AG04450 (cell line): ENCODE measurements at regions not wholly inside any gene's neighbourhood (a gene's known extent, or its start where the extent isn't known, plus 50 kb on each side); places are given as distances from the start of the nearest gene placed in this dataset.

Experiments
- CTCF ChIA-PET: fragments of 300-600, 350-600 bp; formaldehyde crosslinking; extraction: SDS; loops from one replicate; lab custom pipeline; 2022; ENCODE audit warnings: antibody characterized with exemption, inconsistent platforms; lab: Charles Lee
- POLR2A ChIA-PET: fragments of 350-600 bp; formaldehyde crosslinking; extraction: SDS; loops from one replicate; lab custom pipeline; 2021; ENCODE audit warnings: antibody characterized with exemption, inconsistent platforms; lab: Yijun Ruan, JAX
- DNase-seq: peaks from one replicate; pipeline ENCODE4 v3.0.0-alpha.2; 2011; ENCODE audit warnings: low read depth, low spot score
- H3K27ac ChIP-seq: one replicate; pipeline ENCODE4 v1.5.1; 2012; ENCODE audit warnings: low read depth, low read length, control low read depth
- H3K27me3 ChIP-seq: one replicate; pipeline ENCODE4 v1.6.0; 2012; ENCODE audit warnings: low read length; ENCODE audit not compliant: control insufficient read depth, insufficient read depth
- H3K4me3 ChIP-seq: 2 replicates; pipeline ENCODE4 v1.5.1; 2011; ENCODE audit warnings: mild to moderate bottlenecking, low read depth, low read length, control low read depth
- H3K9me3 ChIP-seq: 2 replicates; pipeline ENCODE4 v1.5.1; 2012; ENCODE audit warnings: low read length; ENCODE audit not compliant: control insufficient read depth, insufficient read depth
- TF ChIP-seq, protein P1 (sequence below): IDR thresholded peaks from 2 replicates; pipeline ENCODE4 v1.5.1; 2011; ENCODE audit warnings: low read depth, low read length, control low read depth, inconsistent platforms

GRCh38 chrX:113422323-113422722 lies 581.7 kb upstream of the AMOT start:
- no peaks in the 10 kb centered on the region for H3K9me3 ChIP-seq
- ChIA-PET CTCF (no interaction called here), POLR2A (no interaction called here)
- H3K4me3 ChIP-seq, result no peak overlapping the region
- H3K27ac ChIP-seq, result no peak overlapping the region
- DNase-seq, result no peak
- TF ChIP-seq, protein P1, sequence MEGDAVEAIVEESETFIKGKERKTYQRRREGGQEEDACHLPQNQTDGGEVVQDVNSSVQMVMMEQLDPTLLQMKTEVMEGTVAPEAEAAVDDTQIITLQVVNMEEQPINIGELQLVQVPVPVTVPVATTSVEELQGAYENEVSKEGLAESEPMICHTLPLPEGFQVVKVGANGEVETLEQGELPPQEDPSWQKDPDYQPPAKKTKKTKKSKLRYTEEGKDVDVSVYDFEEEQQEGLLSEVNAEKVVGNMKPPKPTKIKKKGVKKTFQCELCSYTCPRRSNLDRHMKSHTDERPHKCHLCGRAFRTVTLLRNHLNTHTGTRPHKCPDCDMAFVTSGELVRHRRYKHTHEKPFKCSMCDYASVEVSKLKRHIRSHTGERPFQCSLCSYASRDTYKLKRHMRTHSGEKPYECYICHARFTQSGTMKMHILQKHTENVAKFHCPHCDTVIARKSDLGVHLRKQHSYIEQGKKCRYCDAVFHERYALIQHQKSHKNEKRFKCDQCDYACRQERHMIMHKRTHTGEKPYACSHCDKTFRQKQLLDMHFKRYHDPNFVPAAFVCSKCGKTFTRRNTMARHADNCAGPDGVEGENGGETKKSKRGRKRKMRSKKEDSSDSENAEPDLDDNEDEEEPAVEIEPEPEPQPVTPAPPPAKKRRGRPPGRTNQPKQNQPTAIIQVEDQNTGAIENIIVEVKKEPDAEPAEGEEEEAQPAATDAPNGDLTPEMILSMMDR, result no peak
- H3K27me3 ChIP-seq, result no peaks in the 10 kb centered on the region

DNA sequence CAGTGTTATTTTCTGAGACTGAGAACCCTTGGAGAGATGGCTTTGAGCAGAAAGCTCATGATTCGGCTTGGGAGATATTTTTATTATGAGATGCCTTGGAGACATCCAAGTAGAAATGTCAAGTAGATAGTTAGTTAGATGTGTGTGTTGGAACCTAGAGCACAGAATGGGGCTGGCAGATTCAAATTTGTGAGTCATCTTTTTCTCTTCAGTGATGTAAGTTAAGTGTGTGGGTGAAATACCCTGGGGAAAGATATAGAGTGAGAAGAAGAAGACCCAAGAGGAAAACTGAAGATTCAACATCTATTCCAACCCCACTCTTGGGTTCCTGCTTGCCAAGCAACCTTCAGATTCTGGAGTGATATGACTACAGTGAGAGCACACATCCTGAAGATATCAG lies 580.8 kb upstream of the AMOT start:
- no peaks in the 10 kb centered on the region for H3K27me3 ChIP-seq
- DNase-seq, result no peak
- H3K27ac ChIP-seq, result no peak overlapping the region
- ChIA-PET POLR2A (no interaction called here), CTCF (no interaction called here)
- H3K4me3 ChIP-seq, result no peak overlapping the region
- no peaks in the 10 kb centered on the region for H3K9me3 ChIP-seq
- TF ChIP-seq, protein P1, result no peak

DNA sequence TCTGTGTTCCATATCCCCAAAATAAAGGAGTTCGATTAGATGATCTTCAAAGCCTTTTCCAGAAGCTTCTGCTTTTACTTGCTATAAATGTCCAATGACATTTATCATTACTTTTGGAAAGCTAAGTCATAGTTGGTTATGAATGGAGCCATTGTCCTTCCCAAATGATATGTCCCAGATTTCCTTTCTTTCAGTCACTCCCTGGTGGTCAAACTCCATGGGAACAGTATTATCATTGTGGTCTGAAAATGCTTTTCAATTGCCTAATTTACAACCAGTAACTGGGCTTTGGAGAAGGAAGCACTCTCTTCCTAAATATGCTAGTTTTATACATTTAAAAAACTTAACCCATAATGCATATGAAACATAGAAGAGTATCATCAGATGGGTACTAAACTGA lies 571.5 kb upstream of the AMOT start:
- Histone ChIP-seq H3K4me3 (no peak overlapping the region), H3K27me3 (no peaks in the 10 kb centered on the region), H3K27ac (no peak overlapping the region), H3K9me3 (peaks cover 4% of the 10 kb centered on the region; the same call in 1 of the 2 replicates)
- POLR2A ChIA-PET, result no interaction called here
- TF ChIP-seq, protein P1, result no peak
- DNase-seq, result no peak
- CTCF ChIA-PET, result no interaction called here

GRCh38 chrX:113408843-113409242 lies 568.2 kb upstream of the AMOT start:
- ChIA-PET POLR2A (no interaction called here), CTCF (no interaction called here)
- Histone ChIP-seq H3K27me3 (no peaks in the 10 kb centered on the region), H3K4me3 (no peak overlapping the region), H3K9me3 (no peaks in the 10 kb centered on the region), H3K27ac (no peak overlapping the region)
- no peak for DNase-seq
- TF ChIP-seq, protein P1, result no peak

DNA sequence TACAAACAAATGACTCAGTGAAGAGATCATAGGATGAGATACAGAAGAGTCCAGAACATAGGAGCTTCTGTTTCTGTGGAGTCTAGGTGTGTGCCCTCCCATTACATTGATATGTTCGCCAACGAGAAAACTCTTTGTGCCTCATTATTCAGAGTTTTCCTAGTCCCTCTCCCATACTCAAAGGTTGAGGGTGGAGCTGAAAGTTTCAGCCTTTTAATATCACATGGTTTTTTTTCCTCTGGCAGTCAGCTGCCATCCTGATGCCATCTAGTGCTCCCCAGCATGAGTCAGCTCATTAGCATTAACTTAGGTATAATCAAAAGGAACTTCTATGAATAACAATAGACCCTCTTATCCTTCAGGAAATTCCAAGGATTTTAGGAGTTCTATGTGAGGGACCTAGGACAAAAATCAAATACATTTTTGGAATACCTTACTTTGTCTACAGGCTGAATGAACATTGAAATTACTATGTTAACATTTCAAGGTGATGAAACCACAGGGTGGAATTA lies 559.6 kb upstream of the AMOT start:
- CTCF ChIA-PET, result no interaction called here
- DNase-seq, result no peak
- H3K27me3 ChIP-seq, result no peaks in the 10 kb centered on the region
- no peak overlapping the region for H3K27ac ChIP-seq
- no peaks in the 10 kb centered on the region for H3K9me3 ChIP-seq
- TF ChIP-seq, protein P1, result no peak
- POLR2A ChIA-PET, result no interaction called here
- H3K4me3 ChIP-seq, result no peak overlapping the region
